Mononuclear cell (primary cell): ENCODE measurements at regions not wholly inside any gene's neighbourhood (a gene's known extent, or its start where the extent isn't known, plus 50 kb on each side); places are given as distances from the start of the nearest gene placed in this dataset.

Source experiments
- H3K27me3 ChIP-seq: 2 replicates; pipeline ENCODE4 v1.6.0; 2011; ENCODE audit warnings: low read length, control low read depth; ENCODE audit not compliant: insufficient read depth
- H3K4me1 ChIP-seq: 2 replicates; pipeline ENCODE4 v1.5.1; 2011; ENCODE audit warnings: mild to moderate bottlenecking, low read length, control low read depth; ENCODE audit not compliant: insufficient read depth
- H3K4me3 ChIP-seq: 2 replicates; pipeline ENCODE4 v1.5.1; 2011; ENCODE audit warnings: mild to moderate bottlenecking, low read length, moderate library complexity
- H3K9me3 ChIP-seq: 2 replicates; pipeline ENCODE4 v1.5.1; 2011; ENCODE audit warnings: low read depth, mild to moderate bottlenecking, control low read depth, low read length

GRCh38 chr17:71395901-71396300 lies 724.9 kb upstream of the SOX9 start:
- Histone ChIP-seq H3K4me1 (no peaks in the 10 kb centered on the region), H3K9me3 (no peaks in the 10 kb centered on the region), H3K27me3 (no peaks in the 10 kb centered on the region), H3K4me3 (no peak overlapping the region)

GRCh38 chr17:71396711-71397110 lies 724.1 kb upstream of the SOX9 start:
- no peaks in the 10 kb centered on the region for H3K27me3 ChIP-seq
- no peaks in the 10 kb centered on the region for H3K9me3 ChIP-seq
- no peaks in the 10 kb centered on the region for H3K4me1 ChIP-seq
- no peak overlapping the region for H3K4me3 ChIP-seq

GRCh38 chr17:71398025-71398424 lies 722.8 kb upstream of the SOX9 start:
- Histone ChIP-seq H3K9me3 (no peaks in the 10 kb centered on the region), H3K4me1 (no peaks in the 10 kb centered on the region), H3K27me3 (no peaks in the 10 kb centered on the region), H3K4me3 (no peak overlapping the region)

- Histone ChIP-seq H3K4me1 (no peaks in the 10 kb centered on the region), H3K9me3 (no peaks in the 10 kb centered on the region), H3K4me3 (no peak overlapping the region), H3K27me3 (no peaks in the 10 kb centered on the region)
Observed at GRCh38 chr17:71398800-71399219, 722.0 kb upstream of the SOX9 start.

- H3K27me3 ChIP-seq: no peaks in the 10 kb centered on the region
- no peaks in the 10 kb centered on the region for H3K4me1 ChIP-seq
- no peak overlapping the region for H3K4me3 ChIP-seq
- H3K9me3 ChIP-seq: no peaks in the 10 kb centered on the region
Observed at GRCh38 chr17:71399221-71399620, 721.6 kb upstream of the SOX9 start.

- H3K4me3 ChIP-seq: no peak overlapping the region
- no peaks in the 10 kb centered on the region for H3K9me3 ChIP-seq
- no peaks in the 10 kb centered on the region for H3K4me1 ChIP-seq
- H3K27me3 ChIP-seq: no peaks in the 10 kb centered on the region
Observed at GRCh38 chr17:71399649-71400048, 721.2 kb upstream of the SOX9 start.

- Histone ChIP-seq H3K9me3 (no peaks in the 10 kb centered on the region), H3K27me3 (no peaks in the 10 kb centered on the region), H3K4me3 (no peak overlapping the region), H3K4me1 (no peaks in the 10 kb centered on the region)
Observed at GRCh38 chr17:71402007-71402406, 718.8 kb upstream of the SOX9 start.

- no peak overlapping the region for H3K4me3 ChIP-seq
- H3K9me3 ChIP-seq: no peaks in the 10 kb centered on the region
- H3K4me1 ChIP-seq: no peaks in the 10 kb centered on the region
- H3K27me3 ChIP-seq: no peaks in the 10 kb centered on the region
Observed at GRCh38 chr17:71402661-71403141, 718.1 kb upstream of the SOX9 start.

GRCh38 chr17:71405101-71405500 lies 715.7 kb upstream of the SOX9 start:
- no peaks in the 10 kb centered on the region for H3K9me3 ChIP-seq
- no peaks in the 10 kb centered on the region for H3K4me1 ChIP-seq

GRCh38 chr17:71407981-71408380 lies 712.8 kb upstream of the SOX9 start:
- Histone ChIP-seq H3K27me3 (no peaks in the 10 kb centered on the region), H3K9me3 (no peaks in the 10 kb centered on the region), H3K4me1 (no peaks in the 10 kb centered on the region), H3K4me3 (no peak overlapping the region)

More at GRCh38 chr17:71405101-71405500, 715.7 kb upstream of the SOX9 start:
- Histone ChIP-seq H3K4me3 (no peak overlapping the region), H3K27me3 (no peaks in the 10 kb centered on the region)

- H3K4me1 ChIP-seq: no peaks in the 10 kb centered on the region
- H3K27me3 ChIP-seq: no peaks in the 10 kb centered on the region
- no peak overlapping the region for H3K4me3 ChIP-seq
- H3K9me3 ChIP-seq: no peaks in the 10 kb centered on the region
Observed at GRCh38 chr17:71409137-71409536, 711.7 kb upstream of the SOX9 start.

GRCh38 chr17:71409712-71410111 lies 711.1 kb upstream of the SOX9 start:
- no peaks in the 10 kb centered on the region for H3K27me3 ChIP-seq
- H3K9me3 ChIP-seq: no peaks in the 10 kb centered on the region
- H3K4me1 ChIP-seq: no peaks in the 10 kb centered on the region
- H3K4me3 ChIP-seq: no peak overlapping the region

- Histone ChIP-seq H3K4me1 (no peaks in the 10 kb centered on the region), H3K9me3 (no peaks in the 10 kb centered on the region), H3K4me3 (no peak overlapping the region), H3K27me3 (no peaks in the 10 kb centered on the region)
Observed at GRCh38 chr17:71412803-71413202, 708.0 kb upstream of the SOX9 start.

- Histone ChIP-seq H3K4me3 (no peak overlapping the region), H3K27me3 (no peaks in the 10 kb centered on the region), H3K4me1 (no peaks in the 10 kb centered on the region), H3K9me3 (no peaks in the 10 kb centered on the region)
Observed at GRCh38 chr17:71413935-71414334, 706.9 kb upstream of the SOX9 start.

GRCh38 chr17:71417142-71417541 lies 703.7 kb upstream of the SOX9 start:
- Histone ChIP-seq H3K27me3 (no peaks in the 10 kb centered on the region), H3K9me3 (no peaks in the 10 kb centered on the region), H3K4me1 (no peaks in the 10 kb centered on the region), H3K4me3 (no peak overlapping the region)

- Histone ChIP-seq H3K27me3 (no peaks in the 10 kb centered on the region), H3K4me3 (no peak overlapping the region), H3K4me1 (no peaks in the 10 kb centered on the region), H3K9me3 (peaks cover 2% of the 10 kb centered on the region)
Observed at GRCh38 chr17:71422968-71423367, 697.9 kb upstream of the SOX9 start.
